Loucy (cell line): ENCODE measurements at regions not wholly inside any gene's neighbourhood (a gene's known extent, or its start where the extent isn't known, plus 50 kb on each side); places are given as distances from the start of the nearest gene placed in this dataset.

ENCODE experiments used
- H2AFZ ChIP-seq: fragments of 200-600 bp; sonication (generic); 2 replicates; pipeline ENCODE4 v1.6.0; 2016; ENCODE audit warnings: antibody characterized with exemption, mild to moderate bottlenecking, low read length, moderate library complexity
- H3F3A ChIP-seq: fragments of 200-600 bp; 2 replicates; pipeline ENCODE4 v1.6.0; 2016; ENCODE audit warnings: antibody characterized with exemption, low read depth, mild to moderate bottlenecking
- H3K27me3 ChIP-seq: fragments of 200-600 bp; sonication (generic); 2 replicates; pipeline ENCODE4 v1.6.1; 2014; ENCODE audit warnings: low read length, mild to moderate bottlenecking; ENCODE audit not compliant: insufficient read depth, poor library complexity, severe bottlenecking
- H3K36me3 ChIP-seq: fragments of 200-600 bp; sonication (generic); 2 replicates; pipeline ENCODE4 v1.6.1; 2016; ENCODE audit warnings: low read length; ENCODE audit not compliant: insufficient read depth
- H3K4me1 ChIP-seq: fragments of 200-600 bp; sonication (generic); 2 replicates; pipeline ENCODE4 v1.5.1; 2014; ENCODE audit warnings: low read length, mild to moderate bottlenecking; ENCODE audit not compliant: insufficient read depth, poor library complexity, severe bottlenecking
- H3K4me2 ChIP-seq: fragments of 200-600 bp; sonication (generic); 2 replicates; pipeline ENCODE4 v1.6.0; 2014; ENCODE audit warnings: antibody characterized with exemption, low read length, low read depth, mild to moderate bottlenecking; ENCODE audit not compliant: poor library complexity, severe bottlenecking
- H3K4me3 ChIP-seq: fragments of 200-600 bp; sonication (generic); 2 replicates; pipeline ENCODE4 v1.5.1; 2014; ENCODE audit warnings: low read length, mild to moderate bottlenecking, mixed read lengths; ENCODE audit not compliant: poor library complexity, severe bottlenecking
- H3K79me2 ChIP-seq: fragments of 200-600 bp; sonication (generic); 2 replicates; pipeline ENCODE4 v1.6.1; 2014; ENCODE audit warnings: low read length; ENCODE audit not compliant: insufficient read depth
- H3K9ac ChIP-seq: fragments of 200-600 bp; sonication (generic); 2 replicates; pipeline ENCODE4 v1.6.0; 2014; ENCODE audit warnings: mild to moderate bottlenecking, low read depth, low read length, moderate library complexity; ENCODE audit not compliant: poor library complexity, severe bottlenecking
- H3K9me2 ChIP-seq: fragments of 200-600 bp; sonication (generic); replicated peaks from 2 replicates; pipeline ENCODE4 v1.6.1; 2016; ENCODE audit warnings: low read depth, low read length, mixed read lengths
- H3K9me3 ChIP-seq: fragments of 200-600 bp; sonication (generic); 2 replicates; pipeline ENCODE4 v1.6.1; 2014; ENCODE audit warnings: mild to moderate bottlenecking, antibody characterized with exemption, low read length, low read depth; ENCODE audit not compliant: insufficient read depth
- H4K20me1 ChIP-seq: fragments of 200-600 bp; sonication (generic); 2 replicates; pipeline ENCODE4 v1.6.0; 2014; ENCODE audit warnings: antibody characterized with exemption, low read length, mild to moderate bottlenecking; ENCODE audit not compliant: insufficient read depth, poor library complexity, severe bottlenecking
- EZH2phosphoT487 ChIP-seq: fragments of 200-600 bp; IDR thresholded peaks from 2 replicates; pipeline ENCODE4 v1.6.1; 2018; ENCODE audit warnings: antibody characterized with exemption, mild to moderate bottlenecking, moderate library complexity, borderline replicate concordance
- TF ChIP-seq, protein P1 (sequence below): fragments of 200-600 bp; sonication (generic); conservative IDR thresholded peaks from 2 replicates; pipeline ENCODE4 v1.5.1; 2014; ENCODE audit warnings: mild to moderate bottlenecking, antibody characterized with exemption, low read length

DNA sequence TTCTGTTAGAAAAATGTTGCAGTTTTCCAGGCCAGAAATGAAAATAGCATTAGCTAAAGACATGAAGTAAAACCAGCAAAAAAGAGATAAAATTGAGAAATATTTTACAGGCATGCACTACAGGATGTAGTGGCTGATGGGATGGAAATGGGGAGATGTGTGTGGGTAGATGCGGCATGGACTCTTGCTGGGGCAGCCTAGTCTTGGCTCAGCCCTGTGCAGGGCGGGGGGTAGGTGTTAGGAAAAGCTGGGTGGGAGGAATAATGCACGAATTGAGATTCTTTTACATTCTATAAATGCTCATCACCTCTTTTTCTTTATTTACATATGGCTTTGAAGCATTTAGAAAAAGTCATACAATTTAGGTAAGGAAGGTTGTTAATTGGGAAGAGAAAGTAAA lies 334.2 kb downstream of the NUP35 start:
- H3K4me2 ChIP-seq: no peak overlapping the region
- H3K36me3 ChIP-seq: no peaks in the 10 kb centered on the region
- H3K4me3 ChIP-seq: no peak overlapping the region
- no peaks in the 10 kb centered on the region for H3K4me1 ChIP-seq
- no peak for TF ChIP-seq EZH2phosphoT487
- TF ChIP-seq, protein P1, sequence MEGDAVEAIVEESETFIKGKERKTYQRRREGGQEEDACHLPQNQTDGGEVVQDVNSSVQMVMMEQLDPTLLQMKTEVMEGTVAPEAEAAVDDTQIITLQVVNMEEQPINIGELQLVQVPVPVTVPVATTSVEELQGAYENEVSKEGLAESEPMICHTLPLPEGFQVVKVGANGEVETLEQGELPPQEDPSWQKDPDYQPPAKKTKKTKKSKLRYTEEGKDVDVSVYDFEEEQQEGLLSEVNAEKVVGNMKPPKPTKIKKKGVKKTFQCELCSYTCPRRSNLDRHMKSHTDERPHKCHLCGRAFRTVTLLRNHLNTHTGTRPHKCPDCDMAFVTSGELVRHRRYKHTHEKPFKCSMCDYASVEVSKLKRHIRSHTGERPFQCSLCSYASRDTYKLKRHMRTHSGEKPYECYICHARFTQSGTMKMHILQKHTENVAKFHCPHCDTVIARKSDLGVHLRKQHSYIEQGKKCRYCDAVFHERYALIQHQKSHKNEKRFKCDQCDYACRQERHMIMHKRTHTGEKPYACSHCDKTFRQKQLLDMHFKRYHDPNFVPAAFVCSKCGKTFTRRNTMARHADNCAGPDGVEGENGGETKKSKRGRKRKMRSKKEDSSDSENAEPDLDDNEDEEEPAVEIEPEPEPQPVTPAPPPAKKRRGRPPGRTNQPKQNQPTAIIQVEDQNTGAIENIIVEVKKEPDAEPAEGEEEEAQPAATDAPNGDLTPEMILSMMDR: no peak
- no peaks in the 10 kb centered on the region for H3K79me2 ChIP-seq
- H2AFZ ChIP-seq: no peak overlapping the region
- H3K9ac ChIP-seq: no peak overlapping the region
- no peaks in the 10 kb centered on the region for H3K27me3 ChIP-seq
- H3K9me2 ChIP-seq: no peaks in the 10 kb centered on the region
- no peaks in the 10 kb centered on the region for H4K20me1 ChIP-seq
- no peaks in the 10 kb centered on the region for H3F3A ChIP-seq
- no peaks in the 10 kb centered on the region for H3K9me3 ChIP-seq

DNA sequence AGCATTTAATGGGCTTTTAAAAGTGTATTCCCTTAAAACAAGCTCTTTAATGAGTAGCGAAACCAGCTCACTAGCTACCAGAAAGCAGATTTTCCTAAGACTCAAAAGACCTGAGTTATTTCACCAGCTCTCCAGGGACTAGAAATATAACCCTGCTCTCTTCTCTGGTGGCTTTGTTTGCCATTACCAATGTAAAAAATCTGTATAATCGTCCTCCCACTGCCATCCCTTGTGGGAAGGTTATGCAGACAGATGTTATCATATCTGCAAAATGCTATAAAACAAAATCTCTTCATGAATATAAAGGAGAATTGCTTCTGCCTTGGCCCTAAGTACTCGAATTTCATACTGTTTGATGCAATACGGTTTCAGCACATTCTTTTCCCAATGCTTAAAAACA lies 335.2 kb downstream of the NUP35 start:
- Histone ChIP-seq H3K36me3 (no peaks in the 10 kb centered on the region), H3K27me3 (no peaks in the 10 kb centered on the region), H3K4me3 (no peak overlapping the region), H3F3A (no peaks in the 10 kb centered on the region), H3K9me2 (no peaks in the 10 kb centered on the region), H3K4me1 (no peaks in the 10 kb centered on the region), H3K9me3 (no peaks in the 10 kb centered on the region), H3K4me2 (no peak overlapping the region), H2AFZ (no peak overlapping the region), H3K9ac (no peak overlapping the region), H3K79me2 (no peaks in the 10 kb centered on the region), H4K20me1 (no peaks in the 10 kb centered on the region)
- no peak for TF ChIP-seq EZH2phosphoT487
- TF ChIP-seq, protein P1: no peak

DNA sequence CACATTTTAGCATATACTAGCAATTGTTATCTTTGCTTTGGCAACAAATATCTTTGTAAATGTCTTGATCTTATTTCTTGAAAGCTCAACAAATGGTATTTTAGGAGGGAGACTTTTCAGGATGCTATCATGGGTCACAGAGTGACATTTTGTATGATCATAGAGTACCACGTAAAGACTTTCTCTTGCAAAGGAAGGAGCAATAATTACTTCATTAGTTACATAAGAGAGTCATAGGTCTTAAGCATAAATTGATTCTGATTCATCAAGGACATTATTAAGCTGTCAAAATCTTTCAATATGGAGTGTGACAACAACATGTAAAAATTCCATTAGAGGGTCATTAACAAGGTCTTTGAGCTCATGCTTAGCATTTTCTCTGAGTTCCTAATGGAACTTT lies 339.6 kb downstream of the NUP35 start:
- H3K4me3 ChIP-seq: no peak overlapping the region
- H3F3A ChIP-seq: no peaks in the 10 kb centered on the region
- no peaks in the 10 kb centered on the region for H3K9me3 ChIP-seq
- no peaks in the 10 kb centered on the region for H3K79me2 ChIP-seq
- no peaks in the 10 kb centered on the region for H3K36me3 ChIP-seq
- H3K9me2 ChIP-seq: no peaks in the 10 kb centered on the region
- no peak overlapping the region for H3K9ac ChIP-seq
- no peaks in the 10 kb centered on the region for H3K27me3 ChIP-seq
- no peaks in the 10 kb centered on the region for H4K20me1 ChIP-seq
- no peaks in the 10 kb centered on the region for H3K4me1 ChIP-seq
- no peak overlapping the region for H2AFZ ChIP-seq
- TF ChIP-seq EZH2phosphoT487: no peak
- TF ChIP-seq, protein P1: no peak
- H3K4me2 ChIP-seq: no peak overlapping the region
